Spleen (tissue), 7 donors: ENCODE measurements at regions not wholly inside any gene's neighbourhood (a gene's known extent, or its start where the extent isn't known, plus 50 kb on each side); places are given as distances from the start of the nearest gene placed in this dataset.

Experiments
- CTCF ChIP-seq, 11 experiments: fragments of 200-600 bp in 7 of 11; fragments of 450-650 bp in 4 of 11; sonication (generic) in 4 of 11; IDR thresholded peaks in 8 of 11; conservative IDR thresholded peaks in 3 of 11; 1 replicate in 7 of 11; 2 replicates in 4 of 11; pipeline versions ENCODE4 v1.4.0 to v1.8.0; 2016 to 2021; ENCODE audit warnings: antibody characterized with exemption in 11 of 11, inconsistent platforms in 4 of 11, mild to moderate bottlenecking in 1 of 11
- POLR2A ChIP-seq, 3 donors: fragments of 450-650 bp; IDR thresholded peaks; one replicate each; pipeline ENCODE4 v1.5.1; 2017; ENCODE audit warnings: antibody characterized with exemption in 3 of 3, mild to moderate bottlenecking in 1 of 3
- donor health status: DM: no; HTN: no; CAD: no; lungs with moderate emphysema.
- donor health status: DM: no; HTN: no; CAD: no.
- donor health status: DM: no; HTN: no; CAD: no.

DNA sequence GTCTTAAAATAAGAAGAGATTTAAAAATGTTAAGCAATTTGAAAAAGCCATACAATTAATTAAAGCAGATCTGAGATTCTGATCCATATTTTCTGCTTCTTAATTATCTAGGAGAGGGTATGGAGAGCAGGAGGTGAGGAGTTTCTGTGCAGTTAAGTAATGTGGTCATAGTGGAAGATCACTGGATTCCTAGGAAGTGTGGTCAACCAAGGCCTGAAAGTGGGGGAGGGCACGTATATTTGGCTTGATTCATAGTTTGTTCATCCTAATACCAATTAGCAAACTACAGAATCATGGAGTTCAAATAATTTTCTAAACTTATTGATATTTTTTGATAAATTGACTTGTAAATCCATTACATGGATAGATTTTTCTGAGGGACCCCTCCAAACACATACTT lies 768.3 kb downstream of the RAPGEF2 start:
- TF ChIP-seq CTCF (IDR thresholded peaks at IDR 0.05 in 8 of 11, conservative IDR thresholded peaks at IDR 0.05 in 3 of 11) (no peak), POLR2A (IDR thresholded peaks at IDR 0.05) (no peak)
